ENCODE measurements at regions not wholly inside any gene's neighbourhood (a gene's known extent, or its start where the extent isn't known, plus 50 kb on each side); places are given as distances from the start of the nearest gene placed in this dataset.
"Not testable (repeated sequence)": the region's sequence is repeated elsewhere in the genome, so short reads cannot be mapped to it uniquely, and the experiment has no call there.

DNA sequence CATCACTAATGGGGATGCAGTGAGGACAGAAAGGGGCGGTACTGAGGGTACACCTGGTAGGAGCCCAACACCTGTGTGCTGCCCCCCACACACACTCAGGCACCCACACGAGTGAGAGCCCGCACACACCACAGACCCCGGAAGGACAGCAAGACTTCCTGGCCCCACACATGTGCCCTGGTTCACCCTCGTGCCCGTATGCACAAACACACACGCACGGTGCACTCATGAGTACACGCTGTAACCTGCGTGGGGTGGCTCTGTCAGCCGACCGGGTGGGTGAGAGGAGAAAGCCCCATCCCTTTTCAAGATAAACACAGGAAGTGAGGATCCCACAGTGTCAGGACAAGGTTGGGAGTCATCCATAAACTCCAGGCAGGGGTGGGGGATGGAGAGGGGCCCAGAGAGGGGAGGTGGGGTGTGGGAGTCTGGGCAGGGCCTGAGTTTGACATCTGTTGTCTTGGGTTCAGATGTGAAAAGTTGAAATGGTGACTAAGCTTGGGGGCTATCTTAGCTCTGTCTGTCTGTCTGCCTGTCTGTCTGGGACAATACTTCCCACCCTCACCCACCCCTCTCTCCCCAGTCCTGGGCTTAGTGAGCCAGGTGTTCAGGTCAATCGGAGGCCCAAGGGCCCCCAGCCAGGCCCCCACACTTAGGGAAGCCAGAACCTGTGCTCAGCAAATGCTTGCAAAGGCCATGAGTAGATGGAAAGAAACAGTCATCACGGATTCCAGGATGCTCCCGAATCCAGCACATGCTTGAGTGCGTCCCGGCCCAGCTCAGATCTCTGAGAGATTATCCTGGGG is 119.8 kb upstream of the ZBTB40 start:
- DNase-seq = no peak

DNA sequence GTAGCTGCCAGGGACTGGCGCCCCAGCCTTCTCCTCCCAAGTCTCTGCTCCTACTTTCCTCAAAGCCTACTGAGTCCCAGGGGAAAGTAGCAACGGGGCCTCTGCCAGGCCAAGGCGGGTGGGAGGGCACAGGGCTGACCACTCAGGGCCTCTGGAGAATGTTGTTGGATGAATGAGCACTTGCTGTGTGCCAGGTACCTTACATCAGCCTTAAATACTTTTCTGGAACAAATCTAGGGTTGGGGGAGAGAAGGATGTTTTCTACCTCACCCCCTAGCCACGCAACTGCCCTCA is 119.3 kb upstream of the ZBTB40 start:
- DNase-seq = no peak

DNA sequence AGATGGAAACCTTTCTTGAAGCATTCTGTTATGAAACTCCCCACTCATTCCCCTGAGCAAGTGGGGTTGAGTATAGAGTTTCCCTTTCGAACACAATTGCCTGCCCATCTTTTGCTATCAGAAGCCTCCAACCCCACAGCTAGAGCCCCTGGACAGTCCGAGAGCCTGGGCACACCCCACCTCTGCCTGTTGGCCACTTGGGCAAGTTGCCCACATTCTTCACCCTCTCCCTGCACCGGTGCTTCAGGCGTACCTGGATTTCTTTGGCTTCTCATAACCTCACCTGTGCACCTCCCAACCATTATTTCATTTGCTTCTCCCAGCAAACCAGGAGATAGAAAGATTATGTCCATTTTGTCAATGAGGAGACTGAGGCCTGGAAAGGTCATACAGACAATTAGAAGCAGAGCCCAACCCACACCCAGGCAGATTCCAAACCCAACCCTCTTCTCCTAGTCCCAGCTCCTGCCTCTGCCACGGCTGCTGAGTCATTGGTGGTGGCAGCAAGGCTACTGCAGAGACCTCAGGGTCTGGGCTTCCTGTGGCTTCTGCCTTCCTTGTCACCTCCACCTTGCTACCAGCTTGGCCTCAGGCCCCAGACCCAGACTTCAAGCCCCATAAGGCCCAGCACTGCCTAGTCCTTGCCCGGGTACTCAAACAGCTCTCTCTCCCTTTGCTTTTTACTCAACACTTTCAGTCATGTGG is 118.7 kb upstream of the ZBTB40 start:
- DNase-seq = no peak

DNA sequence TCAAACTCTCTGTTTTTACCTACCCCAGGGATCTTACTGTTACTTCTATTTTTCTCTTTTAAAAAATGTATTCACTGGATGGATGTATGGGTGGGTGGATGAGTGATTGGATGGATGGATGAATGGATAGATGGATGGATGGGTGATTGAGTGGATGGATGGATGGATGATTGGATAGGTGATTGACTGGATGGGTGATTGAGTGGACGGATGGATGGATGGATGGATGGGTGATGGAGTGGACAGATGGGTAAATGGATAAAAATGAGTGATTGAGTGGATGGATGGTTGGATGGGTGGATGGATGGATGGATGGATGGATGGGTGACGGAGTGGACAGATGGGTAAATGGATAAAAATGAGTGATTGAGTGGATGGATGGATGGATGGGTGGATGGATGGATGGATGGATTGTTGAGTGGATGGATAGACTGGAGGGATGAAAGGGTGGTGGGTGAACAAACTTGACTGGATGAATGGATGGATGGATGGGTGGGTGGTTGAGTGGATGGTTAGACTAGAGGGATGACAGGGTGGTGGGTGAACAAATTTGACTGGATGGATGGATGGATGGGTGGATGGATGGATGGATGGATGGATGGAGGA is 118.0 kb upstream of the ZBTB40 start:
- no peak for DNase-seq

DNA sequence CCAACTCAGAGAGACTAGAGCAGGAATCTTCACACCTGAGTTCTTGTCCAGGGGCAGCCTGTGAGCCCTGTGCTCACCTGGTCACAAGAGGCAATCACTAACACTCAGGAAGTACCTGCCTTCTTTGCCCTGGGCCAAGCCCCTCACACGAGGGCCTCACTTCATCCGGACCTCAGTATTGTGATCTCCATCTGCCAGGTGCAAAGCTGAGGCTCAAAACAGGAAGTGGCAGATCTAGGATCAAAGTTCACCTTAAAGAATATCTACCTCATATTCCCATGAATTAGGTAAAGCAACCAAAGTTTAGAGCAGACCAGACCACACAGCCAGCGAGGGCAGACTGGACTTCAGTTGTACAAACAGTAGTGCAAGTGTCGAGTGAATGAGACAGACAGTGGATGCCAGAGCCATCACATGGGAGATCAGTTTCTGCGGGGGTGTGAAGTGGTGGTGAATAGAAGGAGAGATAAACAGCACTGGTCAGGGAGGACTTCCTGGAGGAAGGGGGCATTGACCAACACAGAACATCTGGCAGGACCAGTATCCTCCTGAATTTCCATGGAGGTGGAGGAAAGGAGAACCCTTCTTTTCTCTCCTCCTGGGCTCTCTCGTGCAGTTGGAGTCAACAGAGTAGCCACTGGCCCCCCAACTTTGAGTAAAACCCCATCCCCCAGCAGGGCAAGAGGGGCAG is 116.6 kb upstream of the ZBTB40 start:
- DNase-seq = no peak

DNA sequence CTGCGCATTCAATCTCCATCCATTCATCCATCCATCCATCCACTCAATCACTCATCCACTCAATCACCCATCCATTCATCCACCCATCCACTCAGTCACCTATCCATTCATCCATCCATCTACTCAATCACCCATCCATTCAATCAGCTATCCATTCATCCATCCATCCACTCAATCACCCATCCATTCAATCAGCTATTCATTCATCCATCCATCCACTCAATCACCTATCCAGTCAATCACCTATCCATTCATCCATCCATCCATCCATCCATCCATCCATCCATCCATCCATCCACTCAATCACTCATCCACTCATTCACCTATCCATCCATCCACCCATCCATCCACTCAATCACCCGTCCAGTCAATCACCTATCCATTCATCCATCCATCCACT is 115.4 kb upstream of the ZBTB40 start:
- not testable (repeated sequence) for DNase-seq

DNA sequence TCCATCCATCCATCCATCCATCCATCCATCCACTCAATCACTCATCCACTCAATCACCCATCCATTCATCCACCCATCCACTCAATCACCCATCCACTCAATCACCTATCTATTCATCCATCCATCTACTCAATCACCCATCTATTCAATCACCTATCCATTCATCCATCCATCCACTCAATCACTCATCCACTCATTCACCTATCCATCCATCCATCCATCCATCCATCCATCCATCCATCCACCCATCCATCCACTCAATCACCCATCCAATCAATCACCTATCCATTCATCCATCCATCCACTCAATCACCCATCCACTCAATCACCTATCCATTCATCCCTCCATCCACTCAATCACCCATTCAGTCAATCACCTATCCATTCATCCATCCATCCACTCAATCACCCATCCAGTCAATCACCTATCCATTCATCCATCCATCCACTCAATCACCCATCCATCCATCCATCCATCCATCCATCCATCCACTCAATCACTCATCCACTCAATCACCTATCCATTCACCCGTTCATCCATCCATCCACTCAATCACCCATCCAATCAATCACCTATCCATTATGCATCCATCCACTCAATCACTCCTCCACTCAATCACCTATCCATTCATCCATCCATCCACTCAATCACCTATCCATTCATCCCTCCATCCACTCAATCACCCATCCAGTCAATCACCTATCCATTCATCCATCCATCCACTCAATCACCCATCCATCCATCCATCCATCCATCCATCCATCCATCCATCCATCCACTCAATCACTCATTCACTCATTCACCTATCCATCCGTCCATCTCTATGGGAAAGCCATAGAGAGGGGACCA is 114.7 kb upstream of the ZBTB40 start:
- DNase-seq = not testable (repeated sequence)

DNA sequence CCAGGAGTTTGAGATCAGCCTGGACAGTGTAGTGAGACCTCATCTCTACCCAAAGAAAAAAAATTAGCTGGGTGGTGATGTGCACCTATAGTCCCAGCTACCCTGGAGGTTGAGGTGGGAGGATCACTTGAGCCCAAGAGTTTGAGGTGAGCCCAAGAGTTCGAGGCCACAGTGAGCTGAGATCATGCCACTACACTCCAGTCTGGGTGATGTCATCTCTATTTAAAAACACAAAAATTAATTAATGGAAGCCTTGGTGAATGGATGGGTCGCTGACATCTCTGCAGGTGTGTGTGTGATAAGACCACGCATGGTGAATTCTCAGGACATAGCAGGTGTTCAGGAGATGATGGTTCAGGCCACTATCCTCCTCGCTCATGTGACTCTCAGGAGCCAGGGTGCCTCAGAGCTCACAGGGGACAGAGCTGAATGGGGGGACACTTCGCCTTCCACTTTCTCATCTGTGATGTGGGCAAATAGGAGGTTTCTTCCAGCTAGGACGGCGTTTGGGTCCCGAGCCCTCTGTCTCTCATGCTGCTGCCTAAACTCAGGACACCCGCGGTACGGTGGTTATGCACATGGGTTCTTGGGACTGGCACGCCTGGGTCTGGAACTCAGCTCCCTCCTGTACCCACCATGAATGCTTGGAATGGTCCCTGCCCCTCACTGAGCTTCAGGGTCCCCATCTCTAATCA is 113.4 kb upstream of the ZBTB40 start:
- DNase-seq = no peak

DNA sequence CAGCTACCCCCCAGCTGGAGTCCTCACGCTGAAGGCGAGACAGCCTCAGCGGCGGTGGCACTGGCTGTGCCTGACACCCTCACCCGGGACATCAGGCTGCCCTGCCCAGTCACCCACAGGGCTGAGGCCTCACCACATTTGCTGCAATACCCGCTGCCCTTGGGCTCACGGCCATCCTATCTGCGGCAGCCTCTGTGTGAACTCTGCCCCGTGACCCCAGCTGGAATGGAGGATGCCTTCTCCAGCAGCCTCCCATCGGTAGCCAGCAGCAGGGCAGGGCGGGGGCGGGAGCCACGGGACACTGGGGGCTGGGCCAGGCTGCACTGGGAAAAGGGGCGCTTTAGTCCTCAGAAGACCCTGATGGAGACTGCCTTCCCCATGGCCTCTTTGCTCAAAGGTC is 112.4 kb upstream of the ZBTB40 start:
- DNase-seq = no peak

DNA sequence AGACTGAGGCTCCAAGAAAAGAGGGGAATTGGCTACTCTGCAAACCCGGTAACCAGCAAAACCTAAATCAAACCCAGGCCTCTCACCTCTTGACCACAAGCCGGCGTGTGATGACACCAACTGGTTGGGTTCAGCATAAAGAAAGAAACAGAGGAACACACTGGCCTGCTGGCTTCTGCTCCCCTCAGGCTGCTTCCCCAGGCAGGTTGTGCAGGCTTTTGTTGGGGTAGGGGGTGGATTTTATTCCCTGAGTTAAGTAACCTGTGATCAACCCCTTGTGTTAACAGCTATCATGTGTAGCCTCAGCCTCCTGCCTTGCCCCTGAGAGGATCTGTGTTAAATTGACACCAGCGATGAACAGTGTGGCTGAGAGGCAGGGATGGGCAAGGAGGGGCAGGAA is 111.6 kb upstream of the ZBTB40 start:
- no peak for DNase-seq

DNA sequence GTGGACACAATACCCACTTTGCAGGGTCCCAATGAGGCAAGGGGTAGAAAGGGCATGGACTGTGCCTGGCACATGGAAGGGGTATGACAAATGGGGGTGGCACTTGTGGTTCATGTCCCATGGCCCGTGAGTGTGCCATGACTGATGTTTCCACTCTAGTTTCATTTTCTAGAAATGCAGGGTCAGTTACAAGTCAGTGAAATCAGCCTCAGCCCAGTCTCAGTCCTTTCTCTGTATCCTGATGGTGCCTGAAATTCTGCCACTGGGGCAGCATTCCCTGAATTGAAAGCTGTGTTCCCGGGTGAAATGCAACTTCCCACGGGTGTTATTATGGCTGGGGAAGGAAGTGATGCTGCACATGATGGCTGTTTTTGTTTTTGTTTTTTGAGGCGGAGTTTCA is 110.8 kb upstream of the ZBTB40 start:
- no peak for DNase-seq

DNA sequence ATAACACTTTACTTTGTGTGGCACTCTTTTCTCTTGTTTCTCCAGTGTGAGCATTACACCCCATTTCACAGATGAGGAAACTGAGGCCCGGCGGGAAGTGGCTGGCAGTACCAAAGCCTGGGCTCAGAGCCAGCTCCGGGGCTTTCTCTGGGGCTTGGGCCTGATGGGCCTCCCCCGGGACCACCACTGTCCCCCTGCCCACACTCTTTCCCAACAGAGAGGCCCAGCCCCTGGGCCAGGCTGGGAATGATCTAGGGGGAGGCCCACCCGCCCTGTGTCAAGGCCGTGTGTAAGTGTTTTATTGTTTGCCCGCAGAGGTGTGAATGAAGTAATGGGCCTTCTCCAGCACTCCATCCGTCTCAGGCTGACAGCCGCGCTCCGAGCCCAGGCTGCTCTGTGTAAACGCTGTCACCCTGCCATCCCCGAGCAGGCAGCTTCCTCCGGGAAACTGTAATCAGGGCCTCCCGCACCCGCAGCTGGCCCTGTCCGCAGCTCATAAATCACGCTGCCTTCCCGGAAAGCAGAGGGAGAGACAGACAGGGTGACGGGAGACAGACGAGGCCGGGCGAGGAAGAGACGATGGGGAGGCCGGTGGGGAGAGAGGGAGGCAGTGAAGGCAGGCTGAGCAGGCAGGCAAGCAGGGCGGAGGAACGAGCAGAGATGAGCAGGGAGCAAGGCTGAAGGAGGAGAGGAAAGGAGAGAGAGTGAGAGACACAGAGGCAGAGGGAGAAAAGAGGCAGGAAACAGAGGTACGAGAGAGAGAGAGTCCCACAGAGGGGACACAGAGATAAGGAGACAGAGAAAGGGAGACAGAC is 109.7 kb upstream of the ZBTB40 start:
- DNase-seq = peak; percentile 85 to 87

DNA sequence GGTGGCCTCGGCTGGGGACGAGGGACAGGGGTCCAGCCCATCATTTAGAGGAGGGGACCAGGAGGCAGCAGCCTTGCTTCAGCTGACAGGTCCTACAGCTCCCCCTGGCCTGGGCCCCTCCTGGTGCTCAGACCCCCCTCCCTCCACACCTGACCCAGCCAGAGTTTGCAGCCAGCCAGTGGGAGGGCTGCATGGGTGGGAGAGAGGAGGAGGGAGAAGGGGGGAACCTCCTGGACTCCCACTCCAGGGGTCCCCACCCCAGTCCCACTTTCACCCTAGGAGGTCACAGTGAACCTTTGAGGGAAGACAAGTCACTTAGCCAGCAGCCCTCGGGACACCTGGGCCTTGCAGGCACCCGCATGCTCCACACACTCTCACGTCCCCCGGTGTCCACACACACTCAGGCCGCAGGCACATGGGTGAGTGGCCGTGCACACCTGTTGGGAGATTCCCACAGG is 108.9 kb upstream of the ZBTB40 start:
- DNase-seq = no peak

DNA sequence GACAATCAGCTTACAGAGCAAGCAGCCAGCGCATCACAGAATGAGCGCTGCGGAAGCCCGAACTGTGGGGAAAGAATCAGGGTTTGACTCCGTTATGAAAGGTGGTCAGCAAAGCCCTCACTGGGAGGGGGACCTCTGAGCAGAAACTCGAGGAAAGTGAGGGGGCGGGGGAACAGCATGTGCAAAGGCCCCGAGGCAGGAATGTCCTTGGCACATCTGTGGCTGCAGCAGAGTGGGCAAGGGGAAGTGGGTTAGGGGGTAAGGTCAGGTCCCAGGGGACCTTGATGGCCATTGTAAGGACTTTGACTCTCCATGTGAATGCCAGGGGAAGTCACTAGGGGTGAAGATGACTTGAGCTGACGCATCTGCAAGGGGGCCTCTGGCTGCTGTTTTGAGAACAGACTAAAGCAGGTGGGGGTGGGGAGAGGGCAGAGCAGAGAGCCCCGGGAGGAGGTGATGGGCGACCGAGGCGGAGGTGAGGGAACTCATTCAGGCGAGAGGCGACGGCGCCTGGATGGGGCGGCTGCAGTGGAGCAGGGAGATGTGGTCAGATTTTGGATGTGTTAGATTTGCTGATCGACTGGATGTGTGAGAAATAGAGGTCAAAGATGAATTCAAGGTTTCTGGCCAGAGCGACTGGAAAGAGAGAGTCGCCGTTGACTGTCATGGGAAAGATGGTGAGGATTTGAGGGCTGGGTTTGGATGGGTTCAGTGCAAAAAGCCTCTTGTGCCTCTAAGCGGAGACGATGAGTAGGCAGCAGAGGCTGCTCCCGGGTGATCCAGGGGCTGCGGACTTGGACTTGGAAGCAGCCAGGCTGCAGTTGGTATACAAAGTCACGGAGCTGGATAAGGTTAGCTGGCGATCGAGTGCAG is 108.0 kb upstream of the ZBTB40 start:
- no peak for DNase-seq

DNA sequence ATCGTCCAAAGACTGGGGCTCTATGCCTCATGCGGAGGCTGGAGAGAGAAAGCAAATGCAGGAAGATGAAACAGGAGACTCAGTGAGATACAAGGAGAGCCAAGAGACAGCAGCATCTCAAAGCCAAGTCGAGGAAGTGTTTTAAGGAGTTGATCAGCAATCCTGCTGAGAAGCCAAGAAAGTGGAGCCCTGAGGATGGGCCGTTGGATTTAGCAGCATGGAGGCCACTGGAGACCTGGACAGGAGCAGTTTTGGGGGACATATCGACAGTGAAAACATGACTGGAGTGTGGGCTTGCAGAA is 107.4 kb upstream of the ZBTB40 start:
- DNase-seq = no peak

DNA sequence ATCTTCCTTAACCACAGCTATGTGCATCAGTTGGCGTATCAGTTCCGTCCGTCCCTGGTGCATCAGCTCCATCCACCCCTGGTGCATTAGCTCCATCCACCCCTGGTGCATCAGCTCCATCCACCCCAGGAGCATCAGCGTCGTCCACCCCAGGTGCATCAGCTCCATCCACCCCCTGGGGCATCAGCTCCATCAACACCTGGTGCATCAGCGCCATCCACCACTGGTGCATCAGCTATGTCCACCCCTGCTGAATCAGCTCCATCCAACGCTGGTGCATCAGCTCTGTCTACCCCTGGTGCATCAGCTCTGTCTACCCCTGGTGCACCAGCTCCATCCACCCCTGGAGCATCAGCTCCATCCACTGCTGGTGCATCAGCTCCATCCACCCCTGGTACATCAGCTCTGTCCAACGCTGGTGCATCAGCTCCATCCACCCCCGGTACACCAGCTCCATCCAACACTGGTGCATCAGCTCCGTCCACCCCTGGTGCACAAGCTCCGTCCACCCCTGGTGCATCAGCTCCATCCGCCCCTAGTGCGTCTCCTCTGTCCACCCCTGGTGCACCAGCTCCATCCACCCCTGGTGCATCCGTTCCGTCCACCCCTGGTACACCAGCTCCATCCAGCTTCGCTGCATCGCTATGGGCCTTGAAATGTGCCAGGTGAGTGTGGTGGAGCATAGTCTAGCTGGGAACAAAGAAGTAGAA is 106.6 kb upstream of the ZBTB40 start:
- no peak for DNase-seq

DNA sequence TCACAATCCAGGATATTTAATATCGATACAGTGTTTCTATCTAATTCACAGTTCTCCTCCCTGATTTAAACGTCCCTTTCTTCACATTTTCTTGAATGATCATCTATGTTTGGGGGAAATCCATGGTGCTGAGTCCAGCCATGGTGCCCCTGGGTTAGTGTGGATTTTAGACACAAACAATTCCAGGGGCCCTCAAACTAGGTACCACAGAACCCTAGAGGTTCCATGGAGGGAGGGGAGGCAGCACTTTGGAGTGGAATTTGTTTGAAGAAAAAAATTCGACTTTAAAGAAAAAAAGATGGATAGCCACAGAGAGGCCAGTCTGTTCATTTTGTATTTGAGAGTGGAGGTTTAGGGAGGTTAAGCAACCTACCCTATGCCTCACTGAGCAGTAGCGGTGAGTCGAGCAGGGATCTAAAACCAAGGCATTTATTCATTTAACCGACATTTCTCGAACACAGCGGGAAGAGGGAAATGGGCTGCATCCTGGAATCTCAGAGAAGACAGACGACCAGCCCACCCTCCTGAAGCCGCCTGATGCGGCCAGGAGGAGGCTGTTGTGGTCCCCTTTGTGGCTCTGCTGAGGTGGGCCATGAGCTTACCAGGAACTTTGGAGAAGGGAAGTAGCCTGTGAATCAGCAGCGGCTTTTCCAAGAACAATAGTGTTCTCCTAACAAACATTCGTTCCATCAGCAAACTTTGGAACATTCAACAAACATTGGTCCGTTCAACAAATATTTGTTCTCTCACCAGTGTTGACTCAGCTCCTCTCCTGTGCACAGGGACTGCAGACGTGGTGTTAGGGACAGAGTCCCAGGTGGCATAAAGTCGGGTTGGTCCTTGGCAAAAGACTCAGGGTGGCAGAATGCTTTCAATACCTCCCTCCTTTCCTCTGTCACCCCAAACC is 103.5 kb upstream of the ZBTB40 start:
- DNase-seq = no peak

Measured in right lung (tissue), 2 donors.